Medulla oblongata (tissue), 1 donor: ENCODE measurements at regions not wholly inside any gene's neighbourhood (a gene's known extent, or its start where the extent isn't known, plus 50 kb on each side); places are given as distances from the start of the nearest gene placed in this dataset.
"Not testable (repeated sequence)": the region's sequence is repeated elsewhere in the genome, so short reads cannot be mapped to it uniquely, and the experiment has no call there.

Source experiments
- DNase-seq: peaks from one replicate; pipeline ENCODE4 v3.0.0-alpha.2; 2015; ENCODE audit errors: extremely low spot score

DNA sequence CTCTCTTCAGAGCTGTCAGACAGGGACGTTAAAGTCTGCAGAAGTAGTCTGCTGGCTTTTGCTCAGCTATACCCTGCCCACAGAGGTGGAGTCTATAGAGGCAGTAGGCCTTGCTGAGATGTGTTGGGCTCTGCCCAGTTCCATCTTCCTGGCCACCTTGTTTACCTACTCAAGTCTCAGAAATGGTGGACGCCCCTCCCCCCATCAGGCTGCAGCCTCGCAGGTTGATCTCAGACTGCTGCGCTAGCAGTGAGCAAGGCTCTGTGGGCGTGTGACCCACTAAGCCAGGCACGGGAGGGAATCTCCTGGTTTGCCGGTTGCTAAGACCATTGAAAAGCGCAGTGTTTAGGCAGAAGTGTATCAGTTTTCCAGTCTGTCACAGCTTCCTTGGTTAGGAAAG lies 305.0 kb downstream of the BCKDHB start:
- no peak for DNase-seq

DNA sequence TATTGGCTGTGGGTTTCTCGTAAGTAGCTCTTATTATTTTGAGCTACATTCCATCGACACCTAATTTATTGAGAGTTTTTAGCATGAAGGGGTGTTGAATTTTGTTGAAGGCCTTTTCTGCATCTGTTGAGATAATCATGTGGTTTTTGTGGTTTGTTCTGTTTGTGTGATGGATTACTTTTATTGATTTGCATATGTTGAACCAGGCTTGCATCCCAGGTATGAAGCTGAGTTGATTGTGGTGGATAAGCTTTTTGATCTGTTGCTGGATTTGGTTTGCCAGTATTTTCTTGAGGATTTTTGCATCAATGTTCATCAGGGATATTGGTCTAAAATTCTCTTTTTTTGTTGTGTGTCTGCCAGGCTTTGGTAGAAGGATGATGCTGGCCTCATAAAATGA lies 301.5 kb downstream of the BCKDHB start:
- DNase-seq: not testable (repeated sequence)

DNA sequence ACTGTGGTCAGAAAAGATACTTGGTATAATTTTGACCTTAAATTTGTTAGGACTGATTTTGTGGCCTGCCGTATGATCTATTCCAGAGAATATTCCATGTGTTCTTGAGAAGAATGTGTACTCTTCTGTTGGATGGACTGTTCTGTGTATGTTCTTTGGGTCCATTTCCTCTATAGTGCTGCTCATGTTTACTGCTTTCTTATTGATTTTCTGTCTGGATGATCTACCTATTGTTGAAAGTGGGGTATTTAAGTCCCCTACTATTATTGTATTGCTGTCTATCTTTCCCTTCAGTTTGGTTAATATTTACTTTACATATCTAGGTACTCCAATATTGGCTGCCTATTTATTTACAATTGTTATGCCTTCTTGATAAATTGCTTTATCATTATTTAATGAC lies 298.4 kb downstream of the BCKDHB start:
- DNase-seq: no peak

DNA sequence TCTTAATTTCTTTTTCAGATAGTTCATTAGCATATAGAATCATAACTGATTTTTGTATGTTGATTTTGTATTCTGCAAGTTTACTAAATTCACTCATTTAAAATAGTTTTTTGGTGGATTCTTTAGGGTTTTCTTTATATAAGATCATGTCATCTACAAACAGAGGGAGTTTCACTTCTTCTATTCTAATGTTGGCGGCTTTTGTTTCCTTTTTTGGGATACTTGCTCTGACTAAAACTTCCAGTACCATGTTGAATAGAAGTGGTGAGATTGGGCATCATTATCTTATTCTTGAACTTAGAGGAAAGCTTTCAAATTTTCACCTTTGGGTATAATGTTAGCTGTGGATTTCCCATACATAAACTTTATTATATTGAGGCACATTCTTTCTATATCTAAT lies 296.9 kb downstream of the BCKDHB start:
- DNase-seq: no peak

DNA sequence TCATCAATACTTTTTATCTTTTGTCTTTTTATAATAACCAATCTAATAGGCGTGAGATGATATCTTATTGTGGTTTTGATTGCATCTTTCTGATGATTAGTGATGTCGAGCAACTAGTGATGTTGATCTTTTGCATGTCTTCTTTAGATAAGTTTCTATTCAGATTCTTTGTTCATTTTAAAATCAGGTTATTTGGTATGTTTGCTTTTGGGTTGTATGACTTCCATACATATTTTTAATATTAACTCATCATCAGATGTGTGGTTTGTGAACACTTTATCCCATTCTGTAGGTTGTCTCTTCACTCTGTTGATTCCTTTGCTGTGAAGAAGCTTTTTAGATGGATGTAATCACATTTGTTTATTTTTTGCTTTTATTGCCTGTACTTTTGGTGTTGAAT lies 295.8 kb downstream of the BCKDHB start:
- no peak for DNase-seq
